22Rv1 (cell line): ENCODE measurements at regions not wholly inside any gene's neighbourhood (a gene's known extent, or its start where the extent isn't known, plus 50 kb on each side); places are given as distances from the start of the nearest gene placed in this dataset.

Experiments
- ZFX ChIP-seq: fragments of 450-650 bp; IDR thresholded peaks from 2 replicates; pipeline ENCODE4 v1.6.1; 2017; ENCODE audit warnings: antibody characterized with exemption, borderline replicate concordance
- TF ChIP-seq, protein P1 (sequence below): fragments of 450-650 bp; IDR thresholded peaks from 2 replicates; pipeline ENCODE4 v1.5.1; 2017; ENCODE audit warnings: mild to moderate bottlenecking

DNA sequence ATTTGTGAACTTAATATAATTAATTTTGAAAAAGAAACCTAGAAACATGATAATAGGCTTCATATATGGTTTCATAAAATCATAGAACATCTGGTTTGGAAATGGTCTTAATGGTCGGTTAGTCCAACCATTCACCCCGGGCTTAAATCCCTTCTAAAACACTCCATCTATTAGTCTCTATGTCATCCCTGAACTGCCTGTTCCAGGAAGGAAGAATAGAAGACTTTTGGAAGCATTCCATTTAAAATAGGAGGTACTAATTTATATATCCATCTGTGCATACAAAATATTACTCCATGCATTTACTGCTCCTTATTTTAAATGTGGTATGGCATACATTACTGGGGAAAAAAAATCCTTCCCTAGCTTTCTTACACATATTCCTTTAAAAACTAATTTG, 262.2 kb upstream of the DDX53 start:
- TF ChIP-seq, protein P1, sequence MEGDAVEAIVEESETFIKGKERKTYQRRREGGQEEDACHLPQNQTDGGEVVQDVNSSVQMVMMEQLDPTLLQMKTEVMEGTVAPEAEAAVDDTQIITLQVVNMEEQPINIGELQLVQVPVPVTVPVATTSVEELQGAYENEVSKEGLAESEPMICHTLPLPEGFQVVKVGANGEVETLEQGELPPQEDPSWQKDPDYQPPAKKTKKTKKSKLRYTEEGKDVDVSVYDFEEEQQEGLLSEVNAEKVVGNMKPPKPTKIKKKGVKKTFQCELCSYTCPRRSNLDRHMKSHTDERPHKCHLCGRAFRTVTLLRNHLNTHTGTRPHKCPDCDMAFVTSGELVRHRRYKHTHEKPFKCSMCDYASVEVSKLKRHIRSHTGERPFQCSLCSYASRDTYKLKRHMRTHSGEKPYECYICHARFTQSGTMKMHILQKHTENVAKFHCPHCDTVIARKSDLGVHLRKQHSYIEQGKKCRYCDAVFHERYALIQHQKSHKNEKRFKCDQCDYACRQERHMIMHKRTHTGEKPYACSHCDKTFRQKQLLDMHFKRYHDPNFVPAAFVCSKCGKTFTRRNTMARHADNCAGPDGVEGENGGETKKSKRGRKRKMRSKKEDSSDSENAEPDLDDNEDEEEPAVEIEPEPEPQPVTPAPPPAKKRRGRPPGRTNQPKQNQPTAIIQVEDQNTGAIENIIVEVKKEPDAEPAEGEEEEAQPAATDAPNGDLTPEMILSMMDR, result no peak
- TF ChIP-seq ZFX, result no peak
